WTC11 (cell line): ENCODE measurements at regions not wholly inside any gene's neighbourhood (a gene's known extent, or its start where the extent isn't known, plus 50 kb on each side); places are given as distances from the start of the nearest gene placed in this dataset.

Source experiments
- ATAC-seq: fragments of 200-7000 bp; cut with Tn5 transposase; 2 replicates; pipeline ENCODE4 v1.10.0; 2021; ENCODE audit warnings: mild to moderate bottlenecking, moderate library complexity
- CTCF ChIA-PET: fragments of 300-600 bp; sonication (Branson Sonifier 250); formaldehyde crosslinking; loops from one replicate; lab custom pipeline; 2021; ENCODE audit warnings: antibody characterized with exemption; lab: Charles Lee
- POLR2A ChIA-PET: fragments of 350-600 bp; sonication (Branson Sonifier 250); formaldehyde crosslinking; loops from one replicate; lab custom pipeline; 2021; ENCODE audit warnings: antibody characterized with exemption; lab: Charles Lee
- DNase-seq: peaks from one replicate; pipeline ENCODE4 v3.0.0; 2021; ENCODE audit warnings: low spot score
- H3K27ac Mint-ChIP-seq: 2 replicates; pipeline ENCODE4 v1.8.0; 2021; ENCODE audit warnings: mixed read lengths
- H3K27me3 Mint-ChIP-seq: 2 replicates; pipeline ENCODE4 v1.8.0; 2021; ENCODE audit warnings: low read depth, mild to moderate bottlenecking, moderate library complexity, mixed read lengths
- H3K36me3 Mint-ChIP-seq: 2 replicates; pipeline ENCODE4 v1.8.0; 2021; ENCODE audit warnings: mixed read lengths
- H3K4me1 Mint-ChIP-seq: 2 replicates; pipeline ENCODE4 v1.8.0; 2022; ENCODE audit warnings: mixed read lengths
- H3K4me3 Mint-ChIP-seq: 2 replicates; pipeline ENCODE4 v1.8.0; 2021; ENCODE audit warnings: mild to moderate bottlenecking, moderate library complexity, mixed read lengths
- H3K9me3 Mint-ChIP-seq: 2 replicates; pipeline ENCODE4 v1.8.0; 2021; ENCODE audit warnings: mixed read lengths
- CREM ChIP-seq: sonication (generic); formaldehyde crosslinking; IDR thresholded peaks from 2 replicates; pipeline ENCODE4 v1.8.1; 2022; ENCODE audit warnings: mild to moderate bottlenecking, missing genetic modification reagents, moderate library complexity
- E2F4 ChIP-seq: sonication (generic); formaldehyde crosslinking; IDR thresholded peaks from 2 replicates; pipeline ENCODE4 v1.8.1; 2022; ENCODE audit warnings: low read depth, mild to moderate bottlenecking, moderate library complexity, missing genetic modification reagents, borderline replicate concordance
- EMX1 ChIP-seq: fragments of 250-450 bp; sonication (Bioruptor Pico); IDR thresholded peaks from 2 replicates; pipeline ENCODE4 v1.8.0; 2021; ENCODE audit warnings: mild to moderate bottlenecking
- GABPB1 ChIP-seq: sonication (generic); formaldehyde crosslinking; IDR thresholded peaks from 2 replicates; pipeline ENCODE4 v1.8.1; 2023; ENCODE audit warnings: mild to moderate bottlenecking, missing genetic modification reagents
- JAZF1 ChIP-seq: fragments of 250-450 bp; sonication (Bioruptor Pico); IDR thresholded peaks from 2 replicates; pipeline ENCODE4 v1.9.0; 2021; ENCODE audit warnings: moderate library complexity, mild to moderate bottlenecking, inconsistent platforms
- KAT7 ChIP-seq: sonication (generic); formaldehyde crosslinking; IDR thresholded peaks from 2 replicates; pipeline ENCODE4 v1.8.1; 2023; ENCODE audit warnings: missing genetic modification reagents, mild to moderate bottlenecking, borderline replicate concordance
- MYBL2 ChIP-seq: sonication (generic); formaldehyde crosslinking; IDR thresholded peaks from 2 replicates; pipeline ENCODE4 v1.8.1; 2023; ENCODE audit warnings: mild to moderate bottlenecking, moderate library complexity, missing genetic modification reagents
- OVOL2 ChIP-seq: fragments of 250-450 bp; sonication (Bioruptor Pico); IDR thresholded peaks from 2 replicates; pipeline ENCODE4 v1.9.0; 2021; ENCODE audit warnings: mild to moderate bottlenecking, borderline replicate concordance
- STAT6 ChIP-seq: sonication (generic); formaldehyde crosslinking; conservative IDR thresholded peaks from 2 replicates; pipeline ENCODE4 v1.8.1; 2023; ENCODE audit warnings: mild to moderate bottlenecking, low read depth, missing genetic modification reagents, moderate library complexity
- TEAD4 ChIP-seq: sonication (generic); formaldehyde crosslinking; IDR thresholded peaks from 2 replicates; pipeline ENCODE4 v1.8.0; 2022; ENCODE audit warnings: mild to moderate bottlenecking, missing genetic modification reagents
- TP53 ChIP-seq: sonication (generic); formaldehyde crosslinking; IDR thresholded peaks from 2 replicates; pipeline ENCODE4 v1.8.1; 2023; ENCODE audit warnings: mild to moderate bottlenecking, missing genetic modification reagents
- ZNF317 ChIP-seq: sonication (generic); formaldehyde crosslinking; IDR thresholded peaks from 2 replicates; pipeline ENCODE4 v1.8.1; 2023; ENCODE audit warnings: low read depth, mild to moderate bottlenecking, moderate library complexity, missing genetic modification reagents, borderline replicate concordance
- ZNF512 ChIP-seq: sonication (generic); formaldehyde crosslinking; IDR thresholded peaks from 2 replicates; pipeline ENCODE4 v1.8.1; 2022; ENCODE audit warnings: missing genetic modification reagents, borderline replicate concordance
- TF ChIP-seq, protein P1 (sequence below): sonication (generic); formaldehyde crosslinking; IDR thresholded peaks from 2 replicates; pipeline ENCODE4 v1.8.1; 2022; ENCODE audit warnings: mild to moderate bottlenecking, missing genetic modification reagents, moderate library complexity, borderline replicate concordance
- TF ChIP-seq, protein P2 (sequence below): sonication (generic); formaldehyde crosslinking; IDR thresholded peaks from 2 replicates; pipeline ENCODE4 v1.8.1; 2022; ENCODE audit warnings: mild to moderate bottlenecking, moderate library complexity, missing genetic modification reagents
- TF ChIP-seq, protein P3 (sequence below): sonication (generic); formaldehyde crosslinking; IDR thresholded peaks from 2 replicates; pipeline ENCODE4 v1.8.1; 2023; ENCODE audit warnings: mild to moderate bottlenecking, missing genetic modification reagents
- TF ChIP-seq, protein P4 (sequence below): sonication (generic); formaldehyde crosslinking; IDR thresholded peaks from 2 replicates; pipeline ENCODE4 v1.8.1; 2023; ENCODE audit warnings: mild to moderate bottlenecking, missing genetic modification reagents

DNA sequence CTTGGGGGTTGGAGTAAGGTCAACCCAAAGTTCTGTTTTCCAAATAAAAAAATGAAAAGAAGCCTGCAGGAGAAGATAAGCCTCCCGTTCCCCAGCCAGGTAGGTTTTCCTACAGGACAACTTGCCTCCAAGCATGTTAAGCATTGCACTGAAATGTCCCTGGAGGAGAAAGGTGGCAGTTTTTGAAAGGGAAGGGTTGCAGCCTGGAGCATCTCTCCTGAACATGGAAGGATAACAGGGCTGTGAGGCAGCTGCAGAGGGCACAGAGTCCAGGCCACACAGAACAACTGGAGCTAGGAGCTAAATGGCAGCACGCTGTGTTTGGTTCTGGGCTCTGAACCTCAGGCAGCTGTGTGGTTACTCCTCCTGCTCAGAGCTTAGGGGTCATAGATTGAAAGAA lies 452.9 kb downstream of the TCERG1L start:
- ATAC-seq = no peak
- Mint-ChIP-seq H3K4me1 (no peaks in the 10 kb centered on the region), H3K9me3 (peaks cover 71% of the 10 kb centered on the region), H3K4me3 (no peak overlapping the region), H3K27ac (no peak overlapping the region), H3K36me3 (peaks cover 65% of the 10 kb centered on the region), H3K27me3 (peaks cover 15% of the 10 kb centered on the region)
- POLR2A ChIA-PET = no interaction called here
- TF ChIP-seq STAT6 (CRISPR knock-in tag) = no peak
- TF ChIP-seq CREM = no peak
- TF ChIP-seq TP53 (CRISPR knock-in tag) = no peak
- TF ChIP-seq, protein P1, sequence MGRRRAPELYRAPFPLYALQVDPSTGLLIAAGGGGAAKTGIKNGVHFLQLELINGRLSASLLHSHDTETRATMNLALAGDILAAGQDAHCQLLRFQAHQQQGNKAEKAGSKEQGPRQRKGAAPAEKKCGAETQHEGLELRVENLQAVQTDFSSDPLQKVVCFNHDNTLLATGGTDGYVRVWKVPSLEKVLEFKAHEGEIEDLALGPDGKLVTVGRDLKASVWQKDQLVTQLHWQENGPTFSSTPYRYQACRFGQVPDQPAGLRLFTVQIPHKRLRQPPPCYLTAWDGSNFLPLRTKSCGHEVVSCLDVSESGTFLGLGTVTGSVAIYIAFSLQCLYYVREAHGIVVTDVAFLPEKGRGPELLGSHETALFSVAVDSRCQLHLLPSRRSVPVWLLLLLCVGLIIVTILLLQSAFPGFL = no peak
- no peak for TF ChIP-seq ZNF512 (CRISPR knock-in tag)
- TF ChIP-seq OVOL2 (CRISPR knock-in tag) = no peak
- no peak for TF ChIP-seq JAZF1 (CRISPR knock-in tag)
- no peak for TF ChIP-seq ZNF317 (CRISPR knock-in tag)
- no peak for TF ChIP-seq MYBL2 (CRISPR knock-in tag)
- TF ChIP-seq, protein P2, sequence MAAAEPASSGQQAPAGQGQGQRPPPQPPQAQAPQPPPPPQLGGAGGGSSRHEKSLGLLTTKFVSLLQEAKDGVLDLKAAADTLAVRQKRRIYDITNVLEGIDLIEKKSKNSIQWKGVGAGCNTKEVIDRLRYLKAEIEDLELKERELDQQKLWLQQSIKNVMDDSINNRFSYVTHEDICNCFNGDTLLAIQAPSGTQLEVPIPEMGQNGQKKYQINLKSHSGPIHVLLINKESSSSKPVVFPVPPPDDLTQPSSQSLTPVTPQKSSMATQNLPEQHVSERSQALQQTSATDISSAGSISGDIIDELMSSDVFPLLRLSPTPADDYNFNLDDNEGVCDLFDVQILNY = no peak
- TF ChIP-seq GABPB1 (CRISPR knock-in tag) = no peak
- TF ChIP-seq, protein P3, sequence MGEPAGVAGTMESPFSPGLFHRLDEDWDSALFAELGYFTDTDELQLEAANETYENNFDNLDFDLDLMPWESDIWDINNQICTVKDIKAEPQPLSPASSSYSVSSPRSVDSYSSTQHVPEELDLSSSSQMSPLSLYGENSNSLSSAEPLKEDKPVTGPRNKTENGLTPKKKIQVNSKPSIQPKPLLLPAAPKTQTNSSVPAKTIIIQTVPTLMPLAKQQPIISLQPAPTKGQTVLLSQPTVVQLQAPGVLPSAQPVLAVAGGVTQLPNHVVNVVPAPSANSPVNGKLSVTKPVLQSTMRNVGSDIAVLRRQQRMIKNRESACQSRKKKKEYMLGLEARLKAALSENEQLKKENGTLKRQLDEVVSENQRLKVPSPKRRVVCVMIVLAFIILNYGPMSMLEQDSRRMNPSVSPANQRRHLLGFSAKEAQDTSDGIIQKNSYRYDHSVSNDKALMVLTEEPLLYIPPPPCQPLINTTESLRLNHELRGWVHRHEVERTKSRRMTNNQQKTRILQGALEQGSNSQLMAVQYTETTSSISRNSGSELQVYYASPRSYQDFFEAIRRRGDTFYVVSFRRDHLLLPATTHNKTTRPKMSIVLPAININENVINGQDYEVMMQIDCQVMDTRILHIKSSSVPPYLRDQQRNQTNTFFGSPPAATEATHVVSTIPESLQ (CRISPR knock-in tag) = no peak
- no peak for TF ChIP-seq KAT7 (CRISPR knock-in tag)
- TF ChIP-seq, protein P4, sequence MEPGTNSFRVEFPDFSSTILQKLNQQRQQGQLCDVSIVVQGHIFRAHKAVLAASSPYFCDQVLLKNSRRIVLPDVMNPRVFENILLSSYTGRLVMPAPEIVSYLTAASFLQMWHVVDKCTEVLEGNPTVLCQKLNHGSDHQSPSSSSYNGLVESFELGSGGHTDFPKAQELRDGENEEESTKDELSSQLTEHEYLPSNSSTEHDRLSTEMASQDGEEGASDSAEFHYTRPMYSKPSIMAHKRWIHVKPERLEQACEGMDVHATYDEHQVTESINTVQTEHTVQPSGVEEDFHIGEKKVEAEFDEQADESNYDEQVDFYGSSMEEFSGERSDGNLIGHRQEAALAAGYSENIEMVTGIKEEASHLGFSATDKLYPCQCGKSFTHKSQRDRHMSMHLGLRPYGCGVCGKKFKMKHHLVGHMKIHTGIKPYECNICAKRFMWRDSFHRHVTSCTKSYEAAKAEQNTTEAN = no peak
- no peak for TF ChIP-seq TEAD4
- CTCF ChIA-PET = no interaction called here
- DNase-seq = no peak

DNA sequence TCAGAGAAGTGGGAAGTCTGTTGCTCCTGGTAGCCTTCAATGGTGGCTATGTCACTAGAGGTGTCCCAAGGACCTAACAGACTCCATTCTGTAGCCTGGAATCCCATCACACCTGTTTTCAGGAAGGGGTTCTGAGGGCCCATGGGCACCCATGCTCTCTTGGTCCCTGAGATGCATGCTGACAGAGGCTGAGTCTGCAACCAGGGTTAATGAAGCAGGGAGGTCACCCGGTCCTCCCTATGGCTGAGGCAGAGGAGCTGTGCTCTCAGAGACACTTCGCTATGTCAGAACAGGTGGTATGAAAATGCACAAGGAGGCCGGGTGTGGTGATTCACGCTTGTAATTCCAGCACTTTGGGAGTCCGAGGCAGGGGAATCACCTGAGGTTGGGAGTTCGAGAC lies 452.1 kb downstream of the TCERG1L start:
- no peaks in the 10 kb centered on the region for H3K4me1 Mint-ChIP-seq
- TF ChIP-seq E2F4 (no peak), EMX1 (CRISPR knock-in tag) (no peak)
- H3K27ac Mint-ChIP-seq = no peak overlapping the region
- no peak overlapping the region for H3K4me3 Mint-ChIP-seq
- ATAC-seq = no peak
- ChIA-PET POLR2A (no interaction called here), CTCF (no interaction called here)
- H3K36me3 Mint-ChIP-seq = peaks cover 67% of the 10 kb centered on the region
- peaks cover 68% of the 10 kb centered on the region for H3K9me3 Mint-ChIP-seq
- H3K27me3 Mint-ChIP-seq = peaks cover 15% of the 10 kb centered on the region
- DNase-seq = no peak
